Psoas muscle (tissue), 7 donors: ENCODE measurements at regions not wholly inside any gene's neighbourhood (a gene's known extent, or its start where the extent isn't known, plus 50 kb on each side); places are given as distances from the start of the nearest gene placed in this dataset.
A peak's percentile ranks its signal among the peaks of the same experiment; 100 is the strongest.

Source experiments
- ATAC-seq, 4 donors: fragments of 200-7000 bp; cut with Tn5 transposase; one replicate each; pipeline ENCODE4 v1.9.1; 2020; ENCODE audit warnings: moderate library complexity in 3 of 4, mild to moderate bottlenecking in 2 of 4
- DNase-seq, 2 donors: peaks; one replicate each; pipeline ENCODE4 v3.0.0-alpha.2; 2020
- H3K27ac ChIP-seq: fragments of 200-600 bp; one replicate; pipeline ENCODE4 v1.8.0; 2022
- H3K27me3 ChIP-seq, 3 donors: fragments of 200-600 bp in 1 of 3; one replicate each; pipeline versions ENCODE4 v1.6.1 to v1.8.0; 2013 to 2022; ENCODE audit warnings: low read length in 2 of 3, mild to moderate bottlenecking in 2 of 3, moderate library complexity in 1 of 3; ENCODE audit not compliant: insufficient read depth in 3 of 3
- H3K36me3 ChIP-seq, 2 donors: fragments of 200-600 bp in 1 of 2; one replicate each; pipeline versions ENCODE4 v1.6.1 to v1.8.0; 2013 to 2022; ENCODE audit warnings: low read depth in 1 of 2, mild to moderate bottlenecking in 1 of 2, moderate library complexity in 1 of 2; ENCODE audit not compliant: insufficient read depth in 1 of 2
- H3K4me1 ChIP-seq: fragments of 200-600 bp; one replicate; pipeline ENCODE4 v1.8.0; 2022
- H3K4me3 ChIP-seq: fragments of 200-600 bp; one replicate; pipeline ENCODE4 v1.8.0; 2022; ENCODE audit warnings: mild to moderate bottlenecking
- H3K9me3 ChIP-seq: fragments of 200-600 bp; one replicate; pipeline ENCODE4 v1.8.0; 2022
- CTCF ChIP-seq: fragments of 200-600 bp; IDR thresholded peaks from one replicate; pipeline ENCODE4 v1.8.0; 2022; ENCODE audit warnings: antibody characterized with exemption
- WGBS, 3 donors: extraction: QIAGEN DNeasy Blood & Tissue Kit; methylation state at CpG; one replicate each; pipeline versions ENCODE4 v1.1.6 to v1.1.7; 2013; 5-methylcytosine and 5-hydroxymethylcytosine counted together
- intact Hi-C, 2 donors: fragments of 100-400 bp; cut with DNase I; formaldehyde crosslinking; loops; one replicate each; pipeline versions ENCODE4 v1.11.0 to v1.14.2; 2022
- donor health status: healthy with polysubstance abuse.
- donor health status: DM: no; HTN: no; CAD: no; lungs with moderate emphysema.
- donor health status: Bipolar disorder and iron deficiency.
- donor health status: healthy.
- donor health status: DM: yes; HTN: yes; CAD: no.
- donor health status: DM: no; HTN: no; CAD: no.
- donor health status: DM: yes; HTN: yes; CAD: no.

- Histone ChIP-seq H3K27ac (no peak overlapping the region), H3K4me1 (no peaks in the 10 kb centered on the region), H3K4me3 (no peak overlapping the region), H3K36me3 (no peaks in the 10 kb centered on the region), H3K27me3 (no peaks in the 10 kb centered on the region), H3K9me3 (no peaks in the 10 kb centered on the region)
- TF ChIP-seq CTCF = no peak
- ATAC-seq (no peak), DNase-seq (no peak)
- WGBS, 3 donors = 55 to 72% (median 71%) methylated on average over 4 of the region's 4 CpGs
- intact Hi-C loops = no loop called here
These were observed 415.8 kb upstream of the NR3C2 start for GRCh38 chr4:148857973-148858534.

DNA sequence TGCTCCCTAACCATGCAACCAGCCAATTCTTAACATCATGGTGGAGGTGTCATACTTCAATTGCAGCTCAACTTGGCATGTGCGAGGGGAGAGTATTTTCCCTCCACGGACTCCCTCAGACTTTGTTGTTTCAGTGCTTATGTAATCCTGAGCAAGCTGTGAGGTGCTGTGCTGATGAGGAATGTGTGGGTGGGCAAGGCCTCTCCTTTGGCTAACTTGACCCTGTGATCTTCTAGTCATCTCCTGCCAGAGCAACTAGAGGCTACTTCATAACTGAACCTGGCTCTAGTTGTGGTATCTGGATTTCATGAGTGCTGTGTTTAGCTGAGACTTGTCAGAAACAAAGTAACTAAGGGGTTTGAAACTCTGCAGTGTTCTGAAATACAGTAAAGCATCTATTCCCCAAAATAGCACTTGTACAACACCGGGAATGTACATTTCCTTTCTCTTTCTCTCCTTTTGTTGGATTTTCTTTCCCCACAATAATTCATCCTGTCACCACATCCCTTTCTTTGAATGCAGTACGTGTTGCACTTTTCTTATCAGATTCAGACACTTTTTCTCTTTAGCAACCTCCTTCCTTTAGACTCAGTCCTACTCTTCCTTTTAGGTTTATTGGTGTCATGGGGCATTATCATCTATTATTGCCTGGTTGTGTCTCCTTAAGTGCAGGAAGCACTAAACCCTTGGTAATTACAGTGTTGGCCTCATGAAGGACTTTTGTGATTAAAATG lies 415.2 kb upstream of the NR3C2 start:
- H3K9me3 ChIP-seq = no peaks in the 10 kb centered on the region
- no peaks in the 10 kb centered on the region for H3K4me1 ChIP-seq
- no peak for DNase-seq
- ATAC-seq = no peak
- H3K27ac ChIP-seq = no peak overlapping the region
- no peak overlapping the region for H3K4me3 ChIP-seq
- no peak for TF ChIP-seq CTCF
- H3K36me3 ChIP-seq = no peaks in the 10 kb centered on the region
- H3K27me3 ChIP-seq = no peaks in the 10 kb centered on the region
- WGBS, 3 donors = 51 to 61% (median 57%) methylated on average over 4 of the region's 4 CpGs
- intact Hi-C loops = no loop called here

GRCh38 chr4:148854203-148854602 lies 412.0 kb upstream of the NR3C2 start:
- no peak for TF ChIP-seq CTCF
- no peaks in the 10 kb centered on the region for H3K9me3 ChIP-seq
- no peaks in the 10 kb centered on the region for H3K27me3 ChIP-seq
- H3K4me1 ChIP-seq = peaks cover 4% of the 10 kb centered on the region
- no peak overlapping the region for H3K27ac ChIP-seq
- no peaks in the 10 kb centered on the region for H3K36me3 ChIP-seq
- no peak overlapping the region for H3K4me3 ChIP-seq
- intact Hi-C loops = no loop called here
- DNase-seq = no peak
- ATAC-seq = no peak

- Histone ChIP-seq H3K4me3 (no peak overlapping the region), H3K9me3 (no peaks in the 10 kb centered on the region), H3K36me3 (no peaks in the 10 kb centered on the region), H3K27me3 (no peaks in the 10 kb centered on the region), H3K27ac (no peak overlapping the region), H3K4me1 (peaks cover 4% of the 10 kb centered on the region)
- TF ChIP-seq CTCF = peak; percentile 6
- WGBS, 3 donors = 50 to 53% (median 51%) methylated on average over 3 of the region's 3 CpGs
- intact Hi-C loops = no loop called here
- DNase-seq (no peak), ATAC-seq (no peak)
These were observed 410.0 kb upstream of the NR3C2 start for GRCh38 chr4:148852092-148852699.
